AG04449 (cell line): ENCODE measurements at regions not wholly inside any gene's neighbourhood (a gene's known extent, or its start where the extent isn't known, plus 50 kb on each side); places are given as distances from the start of the nearest gene placed in this dataset.
"Not testable (repeated sequence)": the region's sequence is repeated elsewhere in the genome, so short reads cannot be mapped to it uniquely, and the experiment has no call there.

ENCODE experiments used
- CTCF ChIA-PET: fragments of 350-600 bp; formaldehyde crosslinking; extraction: SDS; loops from one replicate; lab custom pipeline; 2021; ENCODE audit warnings: antibody characterized with exemption; lab: Yijun Ruan, JAX
- POLR2A ChIA-PET: fragments of 400-600, 350-600 bp; formaldehyde crosslinking; extraction: SDS; loops from one replicate; lab custom pipeline; 2020; ENCODE audit warnings: antibody characterized with exemption, inconsistent platforms; lab: Yijun Ruan, JAX
- DNase-seq: peaks from one replicate; pipeline ENCODE4 v3.0.0-alpha.2; 2010; ENCODE audit warnings: low read depth, low spot score
- H3K4me3 ChIP-seq: 2 replicates; pipeline ENCODE4 v1.5.1; 2011; ENCODE audit warnings: low read depth, mild to moderate bottlenecking, control low read depth, low read length
- TF ChIP-seq, protein P1 (sequence below): IDR thresholded peaks from one replicate; pipeline ENCODE4 v1.5.1; 2011; ENCODE audit warnings: mild to moderate bottlenecking, moderate library complexity, low read length, control low read depth, inconsistent platforms; ENCODE audit not compliant: insufficient read depth; ENCODE audit errors: missing control alignments

DNA sequence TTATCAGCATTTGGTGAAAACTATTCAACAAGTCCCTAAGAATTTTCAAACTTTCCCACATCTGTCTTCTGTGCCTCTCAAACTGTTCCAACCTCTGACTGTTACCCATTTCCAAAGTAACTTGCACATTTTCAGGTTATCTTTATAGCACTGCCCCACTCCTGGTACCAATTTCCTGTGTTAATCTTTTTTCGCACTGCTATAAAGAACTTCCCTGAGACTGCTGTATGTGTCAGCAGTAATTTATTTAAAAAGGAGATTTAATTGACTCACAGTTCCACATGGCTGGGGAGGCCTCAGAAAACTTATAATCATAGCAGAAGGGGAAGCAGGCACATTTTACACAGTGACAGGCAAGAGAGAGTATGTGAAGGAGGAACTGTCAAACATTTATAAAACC, 310.9 kb upstream of the SLITRK3 start:
- CTCF ChIA-PET = no interaction called here
- TF ChIP-seq, protein P1, sequence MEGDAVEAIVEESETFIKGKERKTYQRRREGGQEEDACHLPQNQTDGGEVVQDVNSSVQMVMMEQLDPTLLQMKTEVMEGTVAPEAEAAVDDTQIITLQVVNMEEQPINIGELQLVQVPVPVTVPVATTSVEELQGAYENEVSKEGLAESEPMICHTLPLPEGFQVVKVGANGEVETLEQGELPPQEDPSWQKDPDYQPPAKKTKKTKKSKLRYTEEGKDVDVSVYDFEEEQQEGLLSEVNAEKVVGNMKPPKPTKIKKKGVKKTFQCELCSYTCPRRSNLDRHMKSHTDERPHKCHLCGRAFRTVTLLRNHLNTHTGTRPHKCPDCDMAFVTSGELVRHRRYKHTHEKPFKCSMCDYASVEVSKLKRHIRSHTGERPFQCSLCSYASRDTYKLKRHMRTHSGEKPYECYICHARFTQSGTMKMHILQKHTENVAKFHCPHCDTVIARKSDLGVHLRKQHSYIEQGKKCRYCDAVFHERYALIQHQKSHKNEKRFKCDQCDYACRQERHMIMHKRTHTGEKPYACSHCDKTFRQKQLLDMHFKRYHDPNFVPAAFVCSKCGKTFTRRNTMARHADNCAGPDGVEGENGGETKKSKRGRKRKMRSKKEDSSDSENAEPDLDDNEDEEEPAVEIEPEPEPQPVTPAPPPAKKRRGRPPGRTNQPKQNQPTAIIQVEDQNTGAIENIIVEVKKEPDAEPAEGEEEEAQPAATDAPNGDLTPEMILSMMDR = no peak
- DNase-seq = no peak
- POLR2A ChIA-PET = no interaction called here
- no peak overlapping the region for H3K4me3 ChIP-seq

DNA sequence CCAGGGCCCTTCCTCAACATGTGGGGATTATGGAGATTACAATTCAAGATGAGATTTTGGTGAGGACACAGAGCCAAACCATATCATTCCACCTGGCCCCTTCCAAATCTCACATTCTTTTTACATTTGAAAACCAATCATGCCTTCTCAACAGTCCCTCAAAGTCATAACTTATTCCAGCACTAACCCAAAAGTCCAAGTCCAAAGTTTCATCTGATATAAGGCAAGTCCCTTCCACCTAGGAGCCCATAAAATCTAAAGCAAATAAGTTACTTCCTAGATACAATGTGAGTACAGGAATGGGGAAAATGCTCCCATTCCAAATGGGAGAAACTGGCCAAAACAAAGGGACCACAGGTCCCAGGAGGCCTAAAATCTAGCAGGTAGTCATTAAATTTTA, 309.5 kb upstream of the SLITRK3 start:
- DNase-seq = no peak
- POLR2A ChIA-PET = no interaction called here
- CTCF ChIA-PET = no interaction called here
- TF ChIP-seq, protein P1 = no peak
- H3K4me3 ChIP-seq = no peak overlapping the region

DNA sequence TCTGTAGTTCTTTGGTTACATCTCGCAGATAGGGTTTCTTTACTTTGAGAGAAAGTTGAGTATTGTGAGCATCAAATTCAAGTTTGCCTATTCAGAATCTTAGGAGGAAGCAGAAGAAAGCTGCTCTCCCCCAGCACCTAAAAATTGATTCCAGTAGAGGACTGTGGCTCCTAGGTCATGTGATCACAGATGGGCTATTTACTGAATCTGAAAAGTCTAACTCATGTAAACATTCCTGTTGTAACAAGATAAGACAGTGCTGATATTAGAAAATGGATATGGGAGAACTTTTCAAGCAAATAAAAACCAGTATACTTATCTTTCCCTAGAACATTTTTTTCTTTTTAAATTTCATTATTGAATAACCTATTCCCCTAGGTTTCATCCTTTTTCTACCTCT, 308.4 kb upstream of the SLITRK3 start:
- ChIA-PET CTCF (no interaction called here), POLR2A (no interaction called here)

DNA sequence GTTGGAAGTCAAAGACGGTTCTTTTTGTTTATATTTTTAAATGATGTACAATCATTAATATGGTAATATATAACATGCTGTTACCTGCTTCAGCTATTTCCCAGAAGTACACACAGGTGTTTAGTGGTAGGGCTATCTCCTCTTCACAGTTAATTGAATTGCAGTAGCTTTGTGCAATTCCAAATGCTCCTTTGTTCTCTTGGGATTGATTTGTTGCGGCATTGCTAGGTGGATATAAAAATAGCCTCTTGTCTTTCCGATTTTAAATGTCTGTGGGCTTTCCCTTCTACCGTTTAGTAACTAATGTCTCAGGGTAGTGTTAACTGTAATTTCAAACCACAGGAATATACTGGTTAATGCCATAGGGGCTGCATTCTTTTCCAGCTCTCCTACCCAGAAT, 307.6 kb upstream of the SLITRK3 start:
- ChIA-PET CTCF (no interaction called here), POLR2A (no interaction called here)
- TF ChIP-seq, protein P1 = no peak
- no peak overlapping the region for H3K4me3 ChIP-seq
- no peak for DNase-seq

More for the DNA sequence above, 308.4 kb upstream of the SLITRK3 start:
- no peak for DNase-seq
- H3K4me3 ChIP-seq = no peak overlapping the region
- TF ChIP-seq, protein P1 = no peak

DNA sequence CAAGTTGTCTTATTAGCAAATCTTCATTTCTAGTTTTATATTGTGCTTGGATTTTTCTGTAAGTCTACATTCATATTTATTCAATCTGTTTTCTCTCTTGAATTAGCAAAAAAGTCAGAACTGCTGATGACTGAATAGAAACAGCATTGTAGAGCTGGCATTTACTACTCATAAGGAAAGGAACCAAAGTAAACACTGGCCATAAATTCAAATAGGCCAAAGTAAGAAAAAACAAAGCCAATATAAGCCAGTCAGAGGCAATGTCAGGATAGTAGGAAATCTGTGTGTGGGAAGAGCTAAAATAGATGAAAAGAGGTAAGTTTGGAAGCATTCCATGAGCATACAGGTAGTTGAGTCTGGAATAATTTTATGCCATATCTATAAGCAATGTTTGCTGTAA, 307.2 kb upstream of the SLITRK3 start:
- no peak for DNase-seq
- TF ChIP-seq, protein P1 = no peak
- no peak overlapping the region for H3K4me3 ChIP-seq
- ChIA-PET CTCF (no interaction called here), POLR2A (no interaction called here)

DNA sequence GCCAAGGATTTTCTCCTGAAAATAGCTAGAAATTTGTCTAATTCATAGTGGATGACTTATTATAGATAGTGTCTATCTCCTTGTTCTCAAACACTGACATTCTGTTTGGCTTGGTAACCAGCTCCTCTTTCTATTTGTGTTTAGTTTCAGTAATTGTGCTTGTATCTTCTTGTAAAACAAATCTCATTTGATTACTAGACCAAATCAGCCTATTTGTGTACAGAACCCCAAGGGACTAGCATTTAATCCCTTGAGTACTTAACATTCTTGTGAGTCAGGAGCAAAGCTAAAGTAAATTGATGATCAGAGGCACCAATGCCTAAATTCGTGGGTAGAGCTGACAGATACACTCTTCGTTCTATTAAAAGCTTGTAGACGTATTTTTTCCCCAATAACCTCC, 306.5 kb upstream of the SLITRK3 start:
- ChIA-PET POLR2A (no interaction called here), CTCF (no interaction called here)
- no peak for DNase-seq
- TF ChIP-seq, protein P1 = no peak
- no peak overlapping the region for H3K4me3 ChIP-seq

DNA sequence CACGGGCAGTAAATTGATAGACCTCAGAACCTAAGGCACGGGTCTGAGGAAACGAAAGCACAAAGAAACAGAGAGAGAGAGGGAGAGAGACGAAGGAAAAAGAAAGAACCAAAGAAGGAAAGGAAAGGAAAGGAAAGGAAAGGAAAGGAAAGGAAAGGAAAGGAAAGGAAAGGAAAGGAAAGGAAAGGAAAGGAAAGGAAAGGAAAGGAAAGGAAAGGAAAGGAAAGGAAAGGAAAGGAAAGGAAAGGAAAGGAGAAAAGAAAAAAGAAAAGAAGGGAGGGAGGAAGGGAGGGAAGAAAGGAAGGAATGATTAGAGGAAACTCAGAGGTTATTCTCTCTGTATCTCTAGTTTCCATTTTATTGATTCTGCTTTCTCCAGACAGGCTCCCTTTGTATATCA, 302.6 kb upstream of the SLITRK3 start:
- POLR2A ChIA-PET, DNase-seq, H3K4me3 ChIP-seq, CTCF ChIA-PET: not testable (repeated sequence)
